Breast epithelium (tissue), 4 donors: ENCODE measurements at regions not wholly inside any gene's neighbourhood (a gene's known extent, or its start where the extent isn't known, plus 50 kb on each side); places are given as distances from the start of the nearest gene placed in this dataset.

Source experiments
- DNase-seq, 2 donors: peaks; one replicate each; pipeline ENCODE4 v3.0.0-alpha.2; 2019; ENCODE audit warnings: low spot score in 2 of 2
- H3K27ac ChIP-seq, 2 donors: fragments of 200-600 bp; sonication (generic) in 1 of 2; one replicate each; pipeline ENCODE4 v1.5.1; 2016 to 2019; ENCODE audit warnings: mild to moderate bottlenecking in 1 of 2
- H3K27me3 ChIP-seq, 2 donors: fragments of 200-600 bp; sonication (generic) in 1 of 2; one replicate each; pipeline versions ENCODE4 v1.5.1 to v1.6.0; 2017 to 2019; ENCODE audit warnings: control low read depth in 1 of 2, mild to moderate bottlenecking in 1 of 2
- H3K36me3 ChIP-seq: fragments of 200-600 bp; one replicate; pipeline ENCODE4 v1.5.1; 2019
- H3K4me1 ChIP-seq, 2 donors: fragments of 200-600 bp; sonication (generic); one replicate each; pipeline ENCODE4 v1.5.1; 2016 to 2019; ENCODE audit warnings: control low read depth in 1 of 2
- H3K4me3 ChIP-seq, 3 donors: fragments of 200-600 bp; sonication (generic); 1 replicate in 2 of 3; 2 replicates in 1 of 3; pipeline ENCODE4 v1.5.1; 2016 to 2019; ENCODE audit warnings: mild to moderate bottlenecking in 3 of 3, moderate library complexity in 2 of 3
- H3K9me3 ChIP-seq, 2 donors: fragments of 200-600 bp; sonication (generic) in 1 of 2; one replicate each; pipeline ENCODE4 v1.5.1; 2016 to 2019; ENCODE audit warnings: control low read depth in 1 of 2
- CTCF ChIP-seq, 3 donors: fragments of 450-650 bp; IDR thresholded peaks; one replicate each; pipeline ENCODE4 v1.5.1; 2016 to 2017; ENCODE audit warnings: antibody characterized with exemption in 3 of 3, mild to moderate bottlenecking in 3 of 3, moderate library complexity in 3 of 3
- POLR2A ChIP-seq: fragments of 450-650 bp; IDR thresholded peaks from one replicate; pipeline ENCODE4 v1.6.1; 2016; ENCODE audit warnings: antibody characterized with exemption, mild to moderate bottlenecking, moderate library complexity
- POLR2AphosphoS5 ChIP-seq, 3 donors: sonication (generic); formaldehyde crosslinking; IDR thresholded peaks; one replicate each; pipeline ENCODE4 v1.6.1; 2017; ENCODE audit warnings: antibody characterized with exemption in 3 of 3
- intact Hi-C: fragments of 100-400 bp; cut with DNase I; formaldehyde crosslinking; loops from one replicate; pipeline ENCODE4 v1.15.1; 2023; ENCODE audit warnings: low total_unique reads

DNA sequence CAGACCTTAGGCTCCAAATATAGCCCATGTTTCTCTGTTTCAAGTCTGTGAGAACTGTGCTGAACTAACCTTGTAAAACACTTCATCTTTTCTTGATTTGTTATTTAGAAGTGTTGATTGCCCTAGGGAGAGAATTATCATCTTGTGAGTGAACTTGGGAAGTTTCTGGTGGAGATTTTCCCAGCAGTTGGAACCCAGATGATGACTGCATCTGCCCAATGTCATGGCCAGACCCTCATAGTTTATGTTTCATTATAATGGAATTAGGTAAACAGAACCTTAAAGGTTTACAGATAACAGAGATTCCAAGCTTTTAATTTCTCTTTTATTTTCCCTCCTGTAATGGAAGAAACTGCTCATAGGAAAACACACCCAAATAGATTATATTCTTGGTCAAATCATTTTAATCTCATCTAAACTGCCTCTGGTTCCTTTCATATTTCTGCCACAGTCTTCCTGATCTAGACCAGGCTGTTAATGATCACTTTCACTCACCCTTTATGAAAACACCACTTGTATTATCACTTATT lies 569.1 kb downstream of the KCTD12 start:
- no peak for DNase-seq
- Histone ChIP-seq H3K4me1 (no peaks in the 10 kb centered on the region), H3K9me3 (peaks cover 0 to 4% of the 10 kb centered on the region in 2 donors), H3K27me3 (no peaks in the 10 kb centered on the region), H3K4me3 (no peak overlapping the region), H3K27ac (no peak overlapping the region), H3K36me3 (no peaks in the 10 kb centered on the region)
- TF ChIP-seq POLR2A (no peak), CTCF (IDR thresholded peaks at IDR 0.05) (no peak), POLR2AphosphoS5 (IDR thresholded peaks at IDR 0.05) (no peak)
- intact Hi-C loops, result no loop called here

DNA sequence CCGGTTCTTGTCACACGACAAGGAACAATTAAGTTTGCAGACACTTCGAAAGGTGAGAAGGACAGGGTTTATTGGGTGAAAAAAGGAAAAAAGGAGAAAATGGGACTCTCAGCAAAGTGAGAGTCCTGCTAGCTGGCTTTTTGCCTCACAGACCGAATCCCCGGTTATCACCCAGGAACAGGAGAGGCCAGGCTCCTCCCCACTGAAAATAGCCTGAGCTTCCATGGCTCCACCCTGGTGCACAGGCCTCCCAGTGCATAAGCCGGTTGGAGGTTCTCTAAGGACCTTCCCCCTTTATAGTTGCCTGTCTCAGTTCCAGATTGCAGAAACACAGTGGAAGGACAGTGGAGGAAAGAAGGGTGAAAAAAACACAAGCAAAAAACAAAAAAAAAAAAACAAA lies 571.7 kb downstream of the KCTD12 start:
- Histone ChIP-seq H3K4me1 (no peaks in the 10 kb centered on the region), H3K27me3 (no peaks in the 10 kb centered on the region), H3K4me3 (no peak overlapping the region), H3K36me3 (no peaks in the 10 kb centered on the region), H3K27ac (no peak overlapping the region), H3K9me3 (no peaks in the 10 kb centered on the region)
- intact Hi-C loops, result no loop called here
- no peak for TF ChIP-seq POLR2A
- TF ChIP-seq CTCF (IDR thresholded peaks at IDR 0.05), result no peak
- no peak for TF ChIP-seq POLR2AphosphoS5 (IDR thresholded peaks at IDR 0.05)
- DNase-seq, result no peak

GRCh38 chr13:76307142-76307541 lies 579.1 kb downstream of the KCTD12 start:
- no peak for DNase-seq
- intact Hi-C loops, result no loop called here

DNA sequence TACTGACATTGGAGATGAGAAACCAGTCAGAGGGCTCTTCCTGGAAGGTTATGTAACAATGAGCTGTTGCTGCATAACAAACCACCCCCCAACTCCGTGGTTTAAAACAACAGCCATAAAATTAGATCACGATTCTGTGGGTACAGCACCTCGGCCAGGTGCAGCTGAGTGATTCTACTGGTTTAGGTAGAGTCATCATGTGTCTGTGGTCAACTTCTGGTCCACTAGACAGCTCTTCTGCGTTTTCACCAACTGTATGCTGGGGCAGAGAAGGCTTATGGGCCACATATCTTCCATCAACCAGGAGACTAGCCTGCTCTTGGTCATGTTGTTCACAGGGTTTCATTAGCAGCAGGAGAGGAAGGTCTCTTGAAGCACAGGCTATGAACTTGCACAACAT lies 585.5 kb downstream of the KCTD12 start:
- Histone ChIP-seq H3K9me3 (no peaks in the 10 kb centered on the region), H3K27ac (no peak overlapping the region), H3K27me3 (no peaks in the 10 kb centered on the region), H3K4me3 (no peak overlapping the region), H3K36me3 (no peaks in the 10 kb centered on the region), H3K4me1 (no peaks in the 10 kb centered on the region)
- DNase-seq, result no peak
- intact Hi-C loops, result no loop called here
- no peak for TF ChIP-seq POLR2A
- TF ChIP-seq CTCF (IDR thresholded peaks at IDR 0.05), result no peak
- no peak for TF ChIP-seq POLR2AphosphoS5 (IDR thresholded peaks at IDR 0.05)

More at GRCh38 chr13:76307142-76307541, 579.1 kb downstream of the KCTD12 start:
- Histone ChIP-seq H3K4me1 (no peaks in the 10 kb centered on the region), H3K36me3 (no peaks in the 10 kb centered on the region), H3K4me3 (no peak overlapping the region), H3K27me3 (no peaks in the 10 kb centered on the region), H3K27ac (no peak overlapping the region), H3K9me3 (no peaks in the 10 kb centered on the region)
- TF ChIP-seq CTCF (IDR thresholded peaks at IDR 0.05) (no peak), POLR2A (no peak), POLR2AphosphoS5 (IDR thresholded peaks at IDR 0.05) (no peak)

DNA sequence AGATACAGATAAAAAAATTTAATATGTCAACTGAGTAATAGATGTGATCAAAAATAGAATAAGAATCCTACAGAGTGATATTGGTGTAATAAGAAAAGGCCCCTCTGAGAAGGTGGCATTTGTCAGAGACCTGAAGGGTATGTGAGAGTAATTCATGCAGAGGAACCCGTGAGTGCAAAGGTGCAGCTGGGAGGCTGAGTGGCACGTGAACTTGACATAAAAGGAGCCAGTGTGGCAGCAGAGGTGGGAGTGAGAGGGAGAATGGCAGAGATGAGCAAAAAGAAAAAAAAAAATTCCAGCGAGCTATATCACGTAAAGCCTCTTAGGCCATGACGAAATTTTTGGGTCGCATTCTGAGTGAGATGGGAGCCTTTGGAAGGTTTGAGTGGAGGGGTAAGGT lies 588.9 kb downstream of the KCTD12 start:
- no peak for DNase-seq
- TF ChIP-seq POLR2AphosphoS5 (IDR thresholded peaks at IDR 0.05) (no peak), CTCF (IDR thresholded peaks at IDR 0.05) (no peak), POLR2A (no peak)
- no peaks in the 10 kb centered on the region for H3K4me1 ChIP-seq
- intact Hi-C loops, result no loop called here
- no peaks in the 10 kb centered on the region for H3K9me3 ChIP-seq
- no peaks in the 10 kb centered on the region for H3K36me3 ChIP-seq
- H3K4me3 ChIP-seq, result no peak overlapping the region
- H3K27ac ChIP-seq, result no peak overlapping the region
- no peaks in the 10 kb centered on the region for H3K27me3 ChIP-seq
